Activated CD8-positive, alpha-beta T cell treated with anti-CD3 and anti-CD28 coated beads for 36 hours (primary cell): ENCODE measurements at regions not wholly inside any gene's neighbourhood (a gene's known extent, or its start where the extent isn't known, plus 50 kb on each side); places are given as distances from the start of the nearest gene placed in this dataset.

Experiments used
- ATAC-seq: fragments of 200-7000 bp; cut with Tn5 transposase; one replicate; pipeline ENCODE4 v1.10.0; 2021; ENCODE audit warnings: mild to moderate bottlenecking, moderate library complexity
- CTCF ChIA-PET: fragments of 350-600 bp; sonication (Branson Sonifier 250); formaldehyde crosslinking; loops from one replicate; lab custom pipeline; 2021; ENCODE audit warnings: antibody characterized with exemption; lab: Charles Lee
- POLR2A ChIA-PET: fragments of 350-600 bp; sonication (Branson Sonifier 250); formaldehyde crosslinking; loops from one replicate; lab custom pipeline; 2021; ENCODE audit warnings: antibody characterized with exemption; lab: Charles Lee
- DNase-seq: peaks from one replicate; pipeline ENCODE4 v3.0.0-alpha.2; 2020
- H3K27ac Mint-ChIP-seq: one replicate; pipeline ENCODE4 v1.8.0; 2021; ENCODE audit warnings: mild to moderate bottlenecking, mixed read lengths
- H3K27me3 Mint-ChIP-seq: one replicate; pipeline ENCODE4 v1.8.0; 2021; ENCODE audit warnings: mixed read lengths
- H3K36me3 Mint-ChIP-seq: one replicate; pipeline ENCODE4 v1.8.0; 2021; ENCODE audit warnings: low read depth, mixed read lengths
- H3K4me1 Mint-ChIP-seq: one replicate; pipeline ENCODE4 v1.8.0; 2021; ENCODE audit warnings: low read depth, mixed read lengths
- H3K4me3 Mint-ChIP-seq: one replicate; pipeline ENCODE4 v1.8.0; 2021; ENCODE audit warnings: mild to moderate bottlenecking, moderate library complexity, mixed read lengths
- H3K9me3 Mint-ChIP-seq: one replicate; pipeline ENCODE4 v1.8.0; 2021; ENCODE audit warnings: mixed read lengths
- CTCF ChIP-seq: fragments of 200-600 bp; IDR thresholded peaks from one replicate; pipeline ENCODE4 v1.8.0; 2022; ENCODE audit warnings: antibody characterized with exemption, mild to moderate bottlenecking
- intact Hi-C: fragments of 100-400 bp; cut with micrococcal nuclease; formaldehyde crosslinking; loops from one replicate; pipeline ENCODE4 v1.10.0; 2022

- no peak for ATAC-seq
Measured at GRCh38 chr4:46549125-46549524, 159.2 kb upstream of the GABRA2 start.

GRCh38 chr4:46524751-46525150, 134.8 kb upstream of the GABRA2 start:
- ChIA-PET POLR2A (no interaction called here), CTCF (no interaction called here)
- Mint-ChIP-seq H3K4me3 (no peak overlapping the region), H3K27ac (no peak overlapping the region), H3K9me3 (peaks cover 5% of the 10 kb centered on the region), H3K4me1 (no peaks in the 10 kb centered on the region), H3K36me3 (no peaks in the 10 kb centered on the region), H3K27me3 (no peaks in the 10 kb centered on the region)
- ATAC-seq: no peak
- DNase-seq: no peak
- intact Hi-C loops: no loop called here
- TF ChIP-seq CTCF: no peak

More at GRCh38 chr4:46549125-46549524, 159.2 kb upstream of the GABRA2 start:
- no peaks in the 10 kb centered on the region for H3K4me1 Mint-ChIP-seq
- H3K36me3 Mint-ChIP-seq: no peaks in the 10 kb centered on the region
- no peak overlapping the region for H3K27ac Mint-ChIP-seq
- DNase-seq: no peak
- ChIA-PET POLR2A (no interaction called here), CTCF (no interaction called here)
- no peaks in the 10 kb centered on the region for H3K27me3 Mint-ChIP-seq
- intact Hi-C loops: no loop called here
- no peaks in the 10 kb centered on the region for H3K9me3 Mint-ChIP-seq
- no peak for TF ChIP-seq CTCF
- no peak overlapping the region for H3K4me3 Mint-ChIP-seq

- Mint-ChIP-seq H3K27me3 (no peaks in the 10 kb centered on the region), H3K36me3 (no peaks in the 10 kb centered on the region), H3K9me3 (peaks cover 5% of the 10 kb centered on the region), H3K4me1 (no peaks in the 10 kb centered on the region), H3K4me3 (no peak overlapping the region), H3K27ac (no peak overlapping the region)
- ATAC-seq: no peak
- DNase-seq: no peak
- ChIA-PET CTCF (no interaction called here), POLR2A (no interaction called here)
- TF ChIP-seq CTCF: no peak
- intact Hi-C loops: no loop called here
Measured at GRCh38 chr4:46520361-46520760, 130.4 kb upstream of the GABRA2 start.

- TF ChIP-seq CTCF: no peak
- Mint-ChIP-seq H3K9me3 (no peaks in the 10 kb centered on the region), H3K4me1 (no peaks in the 10 kb centered on the region), H3K36me3 (no peaks in the 10 kb centered on the region), H3K27me3 (no peaks in the 10 kb centered on the region), H3K27ac (no peak overlapping the region), H3K4me3 (no peak overlapping the region)
- DNase-seq (no peak), ATAC-seq (no peak)
- POLR2A ChIA-PET: no interaction called here
- CTCF ChIA-PET: no interaction called here
- intact Hi-C loops: no loop called here
Measured at GRCh38 chr4:46515940-46516339, 126.0 kb upstream of the GABRA2 start.

- Mint-ChIP-seq H3K4me1 (no peaks in the 10 kb centered on the region), H3K27me3 (no peaks in the 10 kb centered on the region), H3K36me3 (no peaks in the 10 kb centered on the region), H3K9me3 (no peaks in the 10 kb centered on the region), H3K27ac (no peak overlapping the region), H3K4me3 (no peak overlapping the region)
- no peak for DNase-seq
- TF ChIP-seq CTCF: no peak
- intact Hi-C loops: no loop called here
- ChIA-PET CTCF (no interaction called here), POLR2A (no interaction called here)
- ATAC-seq: no peak
Measured at GRCh38 chr4:46508216-46508615, 118.3 kb upstream of the GABRA2 start.
